ENCODE measurements at regions not wholly inside any gene's neighbourhood (a gene's known extent, or its start where the extent isn't known, plus 50 kb on each side); places are given as distances from the start of the nearest gene placed in this dataset.

- H3K4me1 ChIP-seq (ENCODE audit: control insufficient read depth in 3 of 3, insufficient read depth in 2 of 3, low read depth in 1 of 3, low read length in 2 of 3): no peaks in the 10 kb centered on the region
- no peak for DNase-seq
- no peak overlapping the region for H3K27ac ChIP-seq (ENCODE audit: low read depth in 1 of 3, low read length in 2 of 3)
- WGBS, 3 donors: 71 to 79% (median 72%) methylated on average over 6 of the region's 6 CpGs
- H3K4me3 ChIP-seq (ENCODE audit: low read depth in 1 of 3, low read length in 3 of 3): no peak overlapping the region
- no peaks in the 10 kb centered on the region for H3K36me3 ChIP-seq (ENCODE audit: control insufficient read depth in 3 of 3, insufficient read depth in 2 of 3, low read depth in 1 of 3, low read length in 3 of 3)
- FAIRE-seq: no peak
- H3K9me3 ChIP-seq (ENCODE audit: control insufficient read depth in 2 of 2, insufficient read depth in 1 of 2, low read depth in 1 of 2, low read length in 1 of 2): no peaks in the 10 kb centered on the region
- no peaks in the 10 kb centered on the region for H3K27me3 ChIP-seq (ENCODE audit: control insufficient read depth in 3 of 3, insufficient read depth in 3 of 3, low read length in 3 of 3)
Observed at GRCh38 chr2:37563375-37564015, 107.9 kb downstream of the CDC42EP3 start.

DNA sequence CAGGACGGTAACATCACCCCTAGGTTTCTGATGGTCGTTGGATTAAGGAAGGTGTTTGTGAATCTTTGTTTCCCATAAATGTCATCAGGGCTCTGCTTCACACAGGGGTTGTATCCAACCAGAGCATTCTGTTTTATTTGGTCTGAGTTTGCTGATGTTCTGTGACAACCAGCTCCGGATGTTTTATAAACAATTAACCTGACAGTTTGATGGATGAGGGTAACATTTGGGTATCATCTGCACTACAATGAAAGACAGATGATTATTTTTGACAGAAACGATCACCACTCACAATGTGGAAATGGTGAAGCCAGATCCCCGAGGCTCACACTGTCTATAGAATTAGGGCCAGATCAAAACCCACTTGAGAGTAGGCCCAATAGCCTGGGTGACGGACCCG, 107.1 kb downstream of the CDC42EP3 start:
- Histone ChIP-seq H3K4me1 (ENCODE audit: control insufficient read depth in 3 of 3, insufficient read depth in 2 of 3, low read depth in 1 of 3, low read length in 2 of 3) (no peaks in the 10 kb centered on the region), H3K27ac (ENCODE audit: low read depth in 1 of 3, low read length in 2 of 3) (no peak overlapping the region), H3K27me3 (ENCODE audit: control insufficient read depth in 3 of 3, insufficient read depth in 3 of 3, low read length in 3 of 3) (no peaks in the 10 kb centered on the region), H3K4me3 (ENCODE audit: low read depth in 1 of 3, low read length in 3 of 3) (no peak overlapping the region), H3K36me3 (ENCODE audit: control insufficient read depth in 3 of 3, insufficient read depth in 2 of 3, low read depth in 1 of 3, low read length in 3 of 3) (no peaks in the 10 kb centered on the region), H3K9me3 (ENCODE audit: control insufficient read depth in 2 of 2, insufficient read depth in 1 of 2, low read depth in 1 of 2, low read length in 1 of 2) (no peaks in the 10 kb centered on the region)
- DNase-seq: no peak
- FAIRE-seq: no peak
- 63 to 74% (median 74%) methylated on average over 7 of the region's 7 CpGs for WGBS, 3 donors

DNA sequence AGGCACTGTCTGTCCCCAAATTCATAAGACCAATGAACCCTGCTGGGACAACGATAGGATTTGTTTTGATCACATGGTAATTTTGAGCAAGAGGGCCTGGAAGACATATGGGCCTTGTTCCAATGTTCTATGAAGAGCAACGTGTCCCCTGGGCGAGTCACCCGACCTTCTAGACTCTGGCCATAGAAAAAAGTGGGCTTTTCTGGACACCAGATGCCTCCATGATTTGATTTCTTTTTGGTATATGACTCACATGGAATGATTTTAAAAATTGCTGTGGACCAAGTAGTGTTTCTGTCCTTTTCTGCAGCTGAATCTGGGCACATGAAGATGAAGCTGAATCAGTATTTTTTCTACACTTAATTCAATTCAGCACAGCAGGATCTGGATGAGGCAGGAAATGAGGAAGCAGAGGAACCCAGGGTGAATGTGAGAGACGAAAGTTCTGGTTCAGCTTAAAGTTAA, 104.9 kb downstream of the CDC42EP3 start:
- Histone ChIP-seq H3K36me3 (ENCODE audit: control insufficient read depth in 3 of 3, insufficient read depth in 2 of 3, low read depth in 1 of 3, low read length in 3 of 3) (no peaks in the 10 kb centered on the region), H3K4me3 (ENCODE audit: low read depth in 1 of 3, low read length in 3 of 3) (no peak overlapping the region), H3K27ac (ENCODE audit: low read depth in 1 of 3, low read length in 2 of 3) (no peak overlapping the region), H3K27me3 (ENCODE audit: control insufficient read depth in 3 of 3, insufficient read depth in 3 of 3, low read length in 3 of 3) (no peaks in the 10 kb centered on the region), H3K4me1 (ENCODE audit: control insufficient read depth in 3 of 3, insufficient read depth in 2 of 3, low read depth in 1 of 3, low read length in 2 of 3) (no peaks in the 10 kb centered on the region), H3K9me3 (ENCODE audit: control insufficient read depth in 2 of 2, insufficient read depth in 1 of 2, low read depth in 1 of 2, low read length in 1 of 2) (no peaks in the 10 kb centered on the region)
- DNase-seq (no peak), FAIRE-seq (no peak)
- WGBS, 3 donors: 73 to 85% (median 77%) methylated on average over 5 of the region's 5 CpGs

- H3K4me1 ChIP-seq (ENCODE audit: control insufficient read depth in 3 of 3, insufficient read depth in 2 of 3, low read depth in 1 of 3, low read length in 2 of 3): no peaks in the 10 kb centered on the region
- DNase-seq: no peak
- H3K27me3 ChIP-seq (ENCODE audit: control insufficient read depth in 3 of 3, insufficient read depth in 3 of 3, low read length in 3 of 3): no peaks in the 10 kb centered on the region
- no peak for FAIRE-seq
- H3K9me3 ChIP-seq (ENCODE audit: control insufficient read depth in 2 of 2, insufficient read depth in 1 of 2, low read depth in 1 of 2, low read length in 1 of 2): no peaks in the 10 kb centered on the region
- H3K27ac ChIP-seq (ENCODE audit: low read depth in 1 of 3, low read length in 2 of 3): no peak overlapping the region
- WGBS, 3 donors: 82 to 87% (median 85%) methylated on average over 2 of the region's 2 CpGs
- no peak overlapping the region for H3K4me3 ChIP-seq (ENCODE audit: low read depth in 1 of 3, low read length in 3 of 3)
- no peaks in the 10 kb centered on the region for H3K36me3 ChIP-seq (ENCODE audit: control insufficient read depth in 3 of 3, insufficient read depth in 2 of 3, low read depth in 1 of 3, low read length in 3 of 3)
Observed at GRCh38 chr2:37568565-37568964, 102.9 kb downstream of the CDC42EP3 start.

- Histone ChIP-seq H3K4me1 (ENCODE audit: control insufficient read depth in 3 of 3, insufficient read depth in 2 of 3, low read depth in 1 of 3, low read length in 2 of 3) (no peaks in the 10 kb centered on the region), H3K9me3 (ENCODE audit: control insufficient read depth in 2 of 2, insufficient read depth in 1 of 2, low read depth in 1 of 2, low read length in 1 of 2) (no peaks in the 10 kb centered on the region), H3K27ac (ENCODE audit: low read depth in 1 of 3, low read length in 2 of 3) (no peak overlapping the region), H3K36me3 (ENCODE audit: control insufficient read depth in 3 of 3, insufficient read depth in 2 of 3, low read depth in 1 of 3, low read length in 3 of 3) (no peaks in the 10 kb centered on the region), H3K27me3 (ENCODE audit: control insufficient read depth in 3 of 3, insufficient read depth in 3 of 3, low read length in 3 of 3) (no peaks in the 10 kb centered on the region), H3K4me3 (ENCODE audit: low read depth in 1 of 3, low read length in 3 of 3) (no peak overlapping the region)
- no peak for DNase-seq
- no peak for FAIRE-seq
- 75 to 86% (median 83%) methylated on average over 2 of the region's 2 CpGs for WGBS, 3 donors
Observed at GRCh38 chr2:37569131-37569823, 102.2 kb downstream of the CDC42EP3 start.

- no peak for FAIRE-seq
- no peaks in the 10 kb centered on the region for H3K27me3 ChIP-seq (ENCODE audit: control insufficient read depth in 3 of 3, insufficient read depth in 3 of 3, low read length in 3 of 3)
Observed at GRCh38 chr2:37569986-37570679, 101.3 kb downstream of the CDC42EP3 start.

GRCh38 chr2:37570773-37571586, 100.5 kb downstream of the CDC42EP3 start:
- WGBS, 3 donors: 55 to 63% (median 62%) methylated on average over 6 of the region's 6 CpGs
- Histone ChIP-seq H3K4me1 (ENCODE audit: control insufficient read depth in 3 of 3, insufficient read depth in 2 of 3, low read depth in 1 of 3, low read length in 2 of 3) (no peaks in the 10 kb centered on the region), H3K36me3 (ENCODE audit: control insufficient read depth in 3 of 3, insufficient read depth in 2 of 3, low read depth in 1 of 3, low read length in 3 of 3) (no peaks in the 10 kb centered on the region), H3K9me3 (ENCODE audit: control insufficient read depth in 2 of 2, insufficient read depth in 1 of 2, low read depth in 1 of 2, low read length in 1 of 2) (no peaks in the 10 kb centered on the region), H3K27ac (ENCODE audit: low read depth in 1 of 3, low read length in 2 of 3) (no peak overlapping the region), H3K27me3 (ENCODE audit: control insufficient read depth in 3 of 3, insufficient read depth in 3 of 3, low read length in 3 of 3) (no peaks in the 10 kb centered on the region), H3K4me3 (ENCODE audit: low read depth in 1 of 3, low read length in 3 of 3) (no peak overlapping the region)
- no peak for FAIRE-seq
- no peak for DNase-seq

More at GRCh38 chr2:37569986-37570679, 101.3 kb downstream of the CDC42EP3 start:
- DNase-seq: no peak
- Histone ChIP-seq H3K4me1 (ENCODE audit: control insufficient read depth in 3 of 3, insufficient read depth in 2 of 3, low read depth in 1 of 3, low read length in 2 of 3) (no peaks in the 10 kb centered on the region), H3K36me3 (ENCODE audit: control insufficient read depth in 3 of 3, insufficient read depth in 2 of 3, low read depth in 1 of 3, low read length in 3 of 3) (no peaks in the 10 kb centered on the region), H3K9me3 (ENCODE audit: control insufficient read depth in 2 of 2, insufficient read depth in 1 of 2, low read depth in 1 of 2, low read length in 1 of 2) (no peaks in the 10 kb centered on the region), H3K4me3 (ENCODE audit: low read depth in 1 of 3, low read length in 3 of 3) (no peak overlapping the region), H3K27ac (ENCODE audit: low read depth in 1 of 3, low read length in 2 of 3) (no peak overlapping the region)
- WGBS, 3 donors: 36 to 64% (median 46%) methylated on average over 3 of the region's 3 CpGs

GRCh38 chr2:37571587-37572136, 99.8 kb downstream of the CDC42EP3 start:
- FAIRE-seq (no peak), DNase-seq (no peak)
- 83 to 89% (median 85%) methylated on average over 7 of the region's 7 CpGs for WGBS, 3 donors
- H3K27ac ChIP-seq (ENCODE audit: low read depth in 1 of 3, low read length in 2 of 3): no peak overlapping the region
- H3K36me3 ChIP-seq (ENCODE audit: control insufficient read depth in 3 of 3, insufficient read depth in 2 of 3, low read depth in 1 of 3, low read length in 3 of 3): no peaks in the 10 kb centered on the region
- no peaks in the 10 kb centered on the region for H3K27me3 ChIP-seq (ENCODE audit: control insufficient read depth in 3 of 3, insufficient read depth in 3 of 3, low read length in 3 of 3)
- H3K9me3 ChIP-seq (ENCODE audit: control insufficient read depth in 2 of 2, insufficient read depth in 1 of 2, low read depth in 1 of 2, low read length in 1 of 2): no peaks in the 10 kb centered on the region
- no peak overlapping the region for H3K4me3 ChIP-seq (ENCODE audit: low read depth in 1 of 3, low read length in 3 of 3)
- H3K4me1 ChIP-seq (ENCODE audit: control insufficient read depth in 3 of 3, insufficient read depth in 2 of 3, low read depth in 1 of 3, low read length in 2 of 3): no peaks in the 10 kb centered on the region
